B cell (primary cell): ENCODE measurements at regions not wholly inside any gene's neighbourhood (a gene's known extent, or its start where the extent isn't known, plus 50 kb on each side); places are given as distances from the start of the nearest gene placed in this dataset.

Source experiments
- CTCF ChIP-seq: fragments of 200-600 bp; IDR thresholded peaks from one replicate; pipeline ENCODE4 v1.8.0; 2022; ENCODE audit warnings: antibody characterized with exemption, mild to moderate bottlenecking
- EZH2 ChIP-seq: IDR thresholded peaks from 2 replicates; pipeline ENCODE4 v1.6.1; 2012; ENCODE audit warnings: borderline replicate concordance, low read depth, mild to moderate bottlenecking, moderate library complexity, low read length; ENCODE audit not compliant: insufficient read depth, poor library complexity, severe bottlenecking

DNA sequence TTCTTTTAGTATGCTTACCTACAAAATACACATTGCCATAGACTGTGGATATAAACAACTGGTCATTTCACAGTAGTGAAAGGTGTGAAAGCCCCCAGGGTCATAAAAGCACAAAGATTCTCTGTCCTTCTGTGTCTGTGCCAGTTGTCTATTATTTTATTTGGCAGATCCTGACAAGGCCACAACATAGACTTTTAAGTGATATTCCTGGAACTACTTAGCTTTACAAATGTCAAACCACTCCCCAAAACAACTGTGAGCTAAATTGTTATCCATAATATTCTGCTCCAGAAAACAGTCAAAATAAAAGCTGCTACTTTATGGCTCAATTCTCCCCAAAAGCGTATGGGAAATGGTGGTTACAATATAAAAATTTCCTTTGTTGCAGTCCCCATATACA lies 172.1 kb downstream of the SEC23A start:
- TF ChIP-seq CTCF, result no peak
- no peak for TF ChIP-seq EZH2
